ENCODE measurements at regions not wholly inside any gene's neighbourhood (a gene's known extent, or its start where the extent isn't known, plus 50 kb on each side); places are given as distances from the start of the nearest gene placed in this dataset.

DNA sequence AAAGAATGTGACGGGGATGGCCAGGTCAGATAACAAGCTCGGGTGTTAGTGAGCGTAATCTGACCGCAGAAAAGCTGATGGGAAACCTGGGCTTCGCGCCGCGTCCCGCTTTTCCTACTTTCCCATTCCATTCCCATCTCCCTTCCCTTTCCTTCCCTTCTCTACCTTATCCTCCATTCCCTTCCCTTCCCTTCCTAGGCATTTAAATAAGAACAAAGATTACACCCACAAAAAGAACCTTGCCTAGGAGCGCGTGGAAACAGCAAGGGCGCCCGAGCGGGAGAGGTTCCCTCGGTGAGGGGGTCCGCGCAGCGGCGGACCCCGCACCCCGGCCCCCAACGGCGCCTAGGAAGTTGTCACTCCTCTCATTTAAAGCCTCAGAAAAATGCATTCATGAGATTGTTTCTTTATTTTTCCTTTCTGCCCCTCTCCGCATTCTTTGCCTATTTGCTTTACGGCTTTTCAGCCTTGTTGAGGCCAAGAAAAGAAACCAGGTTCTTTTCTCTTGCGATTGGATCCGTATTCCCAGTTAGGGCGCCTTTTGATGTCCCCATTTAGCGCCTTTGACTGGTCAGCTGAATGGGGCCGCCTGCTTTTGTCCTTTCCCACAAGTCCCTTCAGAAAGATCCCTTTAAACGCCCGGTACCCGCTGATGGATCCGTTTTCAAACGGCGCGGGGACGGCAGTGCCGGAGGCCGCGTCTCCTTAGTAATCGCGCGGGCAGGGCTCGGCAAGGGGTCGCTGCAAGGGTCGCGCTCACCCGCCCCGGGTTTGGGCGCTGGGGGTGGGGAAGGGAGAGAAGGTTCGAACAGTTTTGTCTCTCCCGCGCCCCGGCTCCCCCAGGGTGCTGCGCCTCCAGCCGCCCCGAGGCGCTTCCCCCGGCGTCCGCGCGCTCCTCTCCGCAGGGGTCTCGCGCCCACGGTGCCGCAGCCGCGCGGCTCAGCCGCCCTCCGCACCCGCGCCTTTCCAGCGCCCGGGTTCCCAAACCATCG lies 54.1 kb upstream of the TMEM33 start:
- H3K4me2 ChIP-seq (ENCODE audit: low read length), result no peak overlapping the region
- ATAC-seq, result no peak
- H3K4me1 ChIP-seq (ENCODE audit: control insufficient read depth in 1 of 2, insufficient read depth in 2 of 2, low read length in 2 of 2), result no peaks in the 10 kb centered on the region
- no peaks in the 10 kb centered on the region for H3K9me3 ChIP-seq (ENCODE audit: control insufficient read depth in 1 of 2, insufficient read depth in 1 of 2, low read depth in 1 of 2, low read length in 2 of 2)
- RAD21 ChIA-PET (ENCODE audit: low non-redundant PET in 1 of 2, low total read pairs in 2 of 2, uncharacterized antibody in 2 of 2, unreplicated experiment in 2 of 2), result no interaction called here
- no peaks in the 10 kb centered on the region for H4K20me1 ChIP-seq (ENCODE audit: insufficient read depth)
- no peak overlapping the region for H3K27ac ChIP-seq (ENCODE audit: low read depth, low read length)
- POLR2A ChIA-PET, result no interaction called here
- no peak overlapping the region for H3K4me3 ChIP-seq (replicated peaks in 1 of 2; ENCODE audit: low read depth in 1 of 2, low read length in 2 of 2)
- H3K27me3 ChIP-seq (ENCODE audit: insufficient read depth, low read length), result no peaks in the 10 kb centered on the region
- intact Hi-C loops (cut with micrococcal nuclease), result no loop called here
- TF ChIP-seq RAD21 (IDR thresholded peaks at IDR 0.05; ENCODE audit: low read depth) (no peak), EZH2phosphoT487 (IDR thresholded peaks at IDR 0.05; ENCODE audit: borderline replicate concordance) (no peak), EZH2 (IDR thresholded peaks at IDR 0.05) (no peak), FOSL1 (IDR thresholded peaks at IDR 0.05; ENCODE audit: low read depth) (no peak), POLR2A (IDR thresholded peaks at IDR 0.05; ENCODE audit: borderline replicate concordance, extremely low read depth, insufficient read depth, insufficient read length) (no peak), CBX3 (IDR thresholded peaks at IDR 0.05; ENCODE audit: low read depth) (no peak), TCF7L2 (IDR thresholded peaks at IDR 0.05; ENCODE audit: borderline replicate concordance, extremely low read depth, insufficient read depth, insufficient read length) (no peak), YY1 (IDR thresholded peaks at IDR 0.05; ENCODE audit: extremely low read depth, insufficient replicate concordance, low read depth, low read length) (no peak), SIN3A (IDR thresholded peaks at IDR 0.05; ENCODE audit: low read depth) (no peak), ELF1 (IDR thresholded peaks at IDR 0.05; ENCODE audit: borderline replicate concordance, low read depth) (no peak), SRF (IDR thresholded peaks at IDR 0.05; ENCODE audit: low read depth) (no peak)
- TF ChIP-seq, protein P1, sequence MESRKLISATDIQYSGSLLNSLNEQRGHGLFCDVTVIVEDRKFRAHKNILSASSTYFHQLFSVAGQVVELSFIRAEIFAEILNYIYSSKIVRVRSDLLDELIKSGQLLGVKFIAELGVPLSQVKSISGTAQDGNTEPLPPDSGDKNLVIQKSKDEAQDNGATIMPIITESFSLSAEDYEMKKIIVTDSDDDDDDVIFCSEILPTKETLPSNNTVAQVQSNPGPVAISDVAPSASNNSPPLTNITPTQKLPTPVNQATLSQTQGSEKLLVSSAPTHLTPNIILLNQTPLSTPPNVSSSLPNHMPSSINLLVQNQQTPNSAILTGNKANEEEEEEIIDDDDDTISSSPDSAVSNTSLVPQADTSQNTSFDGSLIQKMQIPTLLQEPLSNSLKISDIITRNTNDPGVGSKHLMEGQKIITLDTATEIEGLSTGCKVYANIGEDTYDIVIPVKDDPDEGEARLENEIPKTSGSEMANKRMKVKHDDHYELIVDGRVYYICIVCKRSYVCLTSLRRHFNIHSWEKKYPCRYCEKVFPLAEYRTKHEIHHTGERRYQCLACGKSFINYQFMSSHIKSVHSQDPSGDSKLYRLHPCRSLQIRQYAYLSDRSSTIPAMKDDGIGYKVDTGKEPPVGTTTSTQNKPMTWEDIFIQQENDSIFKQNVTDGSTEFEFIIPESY (IDR thresholded peaks at IDR 0.05; ENCODE audit: extremely low read depth, insufficient replicate concordance, low read length), result no peak
- TF ChIP-seq, protein P2, sequence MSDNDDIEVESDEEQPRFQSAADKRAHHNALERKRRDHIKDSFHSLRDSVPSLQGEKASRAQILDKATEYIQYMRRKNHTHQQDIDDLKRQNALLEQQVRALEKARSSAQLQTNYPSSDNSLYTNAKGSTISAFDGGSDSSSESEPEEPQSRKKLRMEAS (IDR thresholded peaks at IDR 0.05), result no peak
- TF ChIP-seq, protein P3, sequence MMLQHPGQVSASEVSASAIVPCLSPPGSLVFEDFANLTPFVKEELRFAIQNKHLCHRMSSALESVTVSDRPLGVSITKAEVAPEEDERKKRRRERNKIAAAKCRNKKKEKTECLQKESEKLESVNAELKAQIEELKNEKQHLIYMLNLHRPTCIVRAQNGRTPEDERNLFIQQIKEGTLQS (IDR thresholded peaks at IDR 0.05), result no peak
- no peak for DNase-seq (ENCODE audit: low read depth, low spot score)
- no peaks in the 10 kb centered on the region for H3K9me2 ChIP-seq (ENCODE audit: insufficient read depth)
- H3K9ac ChIP-seq (ENCODE audit: low read length), result no peak overlapping the region
- CTCF ChIA-PET, result no interaction called here
- H3K79me2 ChIP-seq (ENCODE audit: insufficient read depth, low read length), result no peaks in the 10 kb centered on the region
- no peaks in the 10 kb centered on the region for H3K36me3 ChIP-seq (ENCODE audit: control insufficient read depth in 1 of 2, insufficient read depth in 2 of 2, low read length in 2 of 2)
- no TSS peak for BruUV-seq (replicated peaks)
- no peak overlapping the region for H2AFZ ChIP-seq (ENCODE audit: low read depth, low read length, poor library complexity, severe bottlenecking)

All from HCT116 (cell line).